Epithelial cell of esophagus (primary cell): ENCODE measurements at regions not wholly inside any gene's neighbourhood (a gene's known extent, or its start where the extent isn't known, plus 50 kb on each side); places are given as distances from the start of the nearest gene placed in this dataset.
"Not testable (repeated sequence)": the region's sequence is repeated elsewhere in the genome, so short reads cannot be mapped to it uniquely, and the experiment has no call there.

Experiments used
- DNase-seq: peaks from one replicate; pipeline ENCODE4 v3.0.0; 2010; ENCODE audit warnings: low read depth
- H3K4me3 ChIP-seq: 2 replicates; pipeline ENCODE4 v1.5.1; 2011; ENCODE audit warnings: mild to moderate bottlenecking, low read length, control low read depth
- TF ChIP-seq, protein P1 (sequence below): IDR thresholded peaks from 2 replicates; pipeline ENCODE4 v1.5.1; 2011; ENCODE audit warnings: low read depth, mild to moderate bottlenecking, low read length, control low read depth, inconsistent platforms; ENCODE audit not compliant: insufficient read depth; ENCODE audit errors: missing control alignments

DNA sequence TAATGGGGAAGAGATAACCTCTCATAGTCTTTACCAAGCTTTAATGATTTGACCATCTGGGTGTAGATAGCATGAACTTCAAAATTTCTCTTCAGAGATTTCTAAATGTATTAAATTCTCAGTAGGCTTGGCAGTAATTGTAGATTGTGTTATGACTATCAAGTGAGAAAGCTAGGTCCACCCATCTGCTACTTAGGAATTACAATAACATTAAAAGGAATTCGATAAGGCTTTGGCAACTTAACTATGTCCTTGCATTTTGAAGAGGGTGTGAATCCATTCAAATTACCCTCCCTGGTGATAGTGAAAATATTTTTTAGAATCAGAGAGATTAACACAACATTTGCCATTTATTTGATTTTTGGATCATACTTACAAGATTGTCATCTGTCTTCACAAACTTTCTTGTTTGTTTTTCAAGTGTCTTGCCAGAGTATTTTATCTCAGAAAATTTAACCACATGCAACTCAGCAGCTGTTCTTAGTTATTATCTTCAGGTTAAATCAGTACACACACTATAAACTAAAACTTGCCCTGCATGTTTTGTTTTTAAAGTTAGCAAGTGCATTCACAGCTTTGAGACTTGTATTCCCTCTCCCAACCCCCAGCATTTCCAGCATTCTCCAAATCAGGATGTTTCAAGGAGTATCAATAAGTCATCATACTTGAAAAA lies 69.6 kb upstream of the COL8A1 start:
- H3K4me3 ChIP-seq: no peak overlapping the region
- DNase-seq: no peak
- TF ChIP-seq, protein P1, sequence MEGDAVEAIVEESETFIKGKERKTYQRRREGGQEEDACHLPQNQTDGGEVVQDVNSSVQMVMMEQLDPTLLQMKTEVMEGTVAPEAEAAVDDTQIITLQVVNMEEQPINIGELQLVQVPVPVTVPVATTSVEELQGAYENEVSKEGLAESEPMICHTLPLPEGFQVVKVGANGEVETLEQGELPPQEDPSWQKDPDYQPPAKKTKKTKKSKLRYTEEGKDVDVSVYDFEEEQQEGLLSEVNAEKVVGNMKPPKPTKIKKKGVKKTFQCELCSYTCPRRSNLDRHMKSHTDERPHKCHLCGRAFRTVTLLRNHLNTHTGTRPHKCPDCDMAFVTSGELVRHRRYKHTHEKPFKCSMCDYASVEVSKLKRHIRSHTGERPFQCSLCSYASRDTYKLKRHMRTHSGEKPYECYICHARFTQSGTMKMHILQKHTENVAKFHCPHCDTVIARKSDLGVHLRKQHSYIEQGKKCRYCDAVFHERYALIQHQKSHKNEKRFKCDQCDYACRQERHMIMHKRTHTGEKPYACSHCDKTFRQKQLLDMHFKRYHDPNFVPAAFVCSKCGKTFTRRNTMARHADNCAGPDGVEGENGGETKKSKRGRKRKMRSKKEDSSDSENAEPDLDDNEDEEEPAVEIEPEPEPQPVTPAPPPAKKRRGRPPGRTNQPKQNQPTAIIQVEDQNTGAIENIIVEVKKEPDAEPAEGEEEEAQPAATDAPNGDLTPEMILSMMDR: no peak

DNA sequence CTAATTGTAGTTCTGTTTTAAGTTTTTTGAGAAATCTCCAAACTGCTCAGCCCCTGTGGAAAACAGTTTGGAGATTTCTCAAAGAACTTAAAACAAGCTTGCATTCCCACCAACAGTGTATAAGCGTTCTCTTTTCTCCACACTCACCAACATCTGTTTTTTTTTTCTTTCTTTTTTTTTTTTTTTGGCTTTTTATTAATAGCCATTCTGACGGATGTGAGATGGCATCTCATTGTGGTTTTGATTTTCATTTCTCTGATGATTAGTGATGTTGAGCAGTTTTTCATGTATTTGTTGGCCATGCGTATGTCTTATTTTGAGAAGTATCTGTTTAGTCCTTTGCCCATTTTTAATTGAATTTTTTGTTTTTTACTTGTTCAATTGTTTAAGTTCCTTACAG lies 73.1 kb upstream of the COL8A1 start:
- TF ChIP-seq, protein P1: no peak
- DNase-seq: no peak
- H3K4me3 ChIP-seq: no peak overlapping the region

DNA sequence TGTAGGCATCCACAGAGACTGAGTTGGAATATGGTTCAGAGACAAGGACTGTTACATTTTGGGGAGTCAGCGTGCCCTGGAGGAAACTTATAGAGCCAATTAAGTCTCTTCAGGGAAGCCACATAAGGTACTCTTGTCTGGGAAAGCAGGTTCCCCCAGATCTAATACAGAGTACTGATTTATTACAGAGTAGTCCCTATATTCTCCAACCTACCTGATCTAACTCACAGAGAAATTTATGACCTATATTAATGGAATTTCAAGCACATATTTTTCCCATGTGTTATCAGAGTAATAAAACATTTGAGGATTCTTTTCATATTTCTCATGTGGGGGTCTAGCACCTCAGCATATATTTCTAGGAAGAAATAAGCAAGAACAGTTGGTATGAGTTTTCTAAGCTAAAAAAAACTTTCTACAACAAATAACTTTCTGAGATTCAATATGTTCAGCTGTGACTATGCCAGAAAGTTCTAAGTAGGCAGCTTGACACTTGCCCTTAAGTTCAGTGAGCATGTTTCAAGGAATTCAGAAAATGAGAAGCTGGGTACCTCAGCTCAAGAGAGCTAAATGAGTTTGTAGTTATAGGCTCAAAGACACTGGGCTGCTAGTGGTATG lies 75.3 kb upstream of the COL8A1 start:
- TF ChIP-seq, protein P1: no peak
- H3K4me3 ChIP-seq: no peak overlapping the region
- DNase-seq: no peak

DNA sequence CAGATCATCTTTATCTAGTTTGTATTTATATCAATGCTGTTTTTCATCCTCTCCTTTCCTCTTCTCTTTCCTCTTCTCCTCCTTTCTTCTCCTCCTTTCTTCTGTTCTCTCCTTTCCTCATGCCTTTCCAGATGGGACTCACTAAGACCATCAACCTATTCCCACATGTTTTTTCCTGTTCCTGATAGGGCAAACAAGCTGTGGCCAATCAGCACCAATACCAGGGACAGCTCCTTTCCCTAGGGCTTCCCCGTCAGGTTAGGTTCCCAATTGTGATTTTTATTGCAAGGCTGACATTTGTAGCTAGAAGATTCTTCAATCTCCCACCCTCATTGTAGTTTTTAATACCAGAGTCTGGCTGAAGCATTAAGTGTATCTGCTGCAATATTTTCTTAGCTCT lies 76.3 kb upstream of the COL8A1 start:
- TF ChIP-seq, protein P1: no peak
- DNase-seq: peak; percentile 58
- H3K4me3 ChIP-seq: no peak overlapping the region

DNA sequence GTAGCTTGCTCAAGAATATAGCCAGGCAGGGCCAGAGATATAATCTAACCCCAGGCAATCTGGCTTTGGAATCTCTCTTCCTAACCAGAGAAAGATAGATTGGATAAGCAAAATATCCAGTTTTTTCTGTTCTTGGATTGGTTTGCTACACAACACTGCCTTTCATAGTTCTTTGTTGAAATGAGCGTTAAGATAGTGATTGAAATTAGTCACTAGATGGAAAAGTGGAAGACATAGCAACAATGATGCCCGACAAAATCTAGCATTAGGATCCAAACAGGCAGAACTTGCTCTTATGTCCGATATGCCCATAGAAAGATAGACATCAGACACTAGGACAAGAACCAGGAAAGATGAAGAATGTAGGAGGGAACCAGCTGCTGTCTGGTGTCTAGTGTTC lies 77.3 kb upstream of the COL8A1 start:
- H3K4me3 ChIP-seq: no peak overlapping the region
- TF ChIP-seq, protein P1: no peak
- DNase-seq: no peak

DNA sequence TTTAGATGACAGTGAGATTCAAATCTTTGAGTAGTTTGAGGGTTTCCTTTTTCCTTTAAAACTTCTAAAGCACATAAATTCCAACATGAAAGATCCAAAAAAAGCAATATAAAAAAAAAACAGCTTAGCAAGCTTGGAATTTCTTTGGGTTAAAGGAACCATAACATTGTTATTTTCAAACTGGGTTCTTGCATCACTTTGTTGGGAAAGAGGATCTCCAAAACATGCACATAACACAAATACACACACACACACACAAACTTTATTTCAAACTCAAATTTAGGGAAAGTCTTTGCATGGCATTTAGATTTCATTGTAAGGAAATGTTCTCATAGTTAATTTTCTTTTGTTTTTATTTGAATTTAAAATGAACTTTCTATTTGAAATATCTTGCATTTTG lies 79.2 kb upstream of the COL8A1 start:
- DNase-seq: no peak
- no peak overlapping the region for H3K4me3 ChIP-seq
- TF ChIP-seq, protein P1: no peak

DNA sequence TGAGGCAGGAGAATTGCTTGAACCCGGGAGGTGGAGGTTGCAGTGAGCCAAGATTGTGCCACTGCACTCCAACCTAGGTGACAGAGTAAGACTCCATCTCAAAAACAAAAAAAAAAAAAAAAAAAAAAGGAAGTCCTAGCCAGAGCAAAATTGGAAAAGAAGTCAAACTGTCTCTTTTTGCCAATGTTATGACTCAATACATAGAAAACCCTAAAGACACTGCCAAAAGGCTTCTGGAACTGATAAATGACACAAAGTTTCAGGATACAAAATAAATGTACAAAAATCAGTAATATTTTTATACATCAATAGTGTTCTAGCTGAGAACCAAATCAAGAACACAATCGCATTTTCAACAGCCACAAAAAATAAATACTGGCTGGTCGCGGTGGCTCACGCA lies 82.5 kb upstream of the COL8A1 start:
- DNase-seq, H3K4me3 ChIP-seq: not testable (repeated sequence)
